Activated naive CD4-positive, alpha-beta T cell treated with anti-CD3 and anti-CD28 coated beads for 36 hours (primary cell): ENCODE measurements at regions not wholly inside any gene's neighbourhood (a gene's known extent, or its start where the extent isn't known, plus 50 kb on each side); places are given as distances from the start of the nearest gene placed in this dataset.

ENCODE experiments used
- CTCF ChIA-PET: fragments of 350-600 bp; sonication (Branson Sonifier 250); formaldehyde crosslinking; loops from one replicate; lab custom pipeline; 2021; ENCODE audit warnings: antibody characterized with exemption; lab: Charles Lee
- DNase-seq: peaks from one replicate; pipeline ENCODE4 v3.0.0-alpha.2; 2020
- H3K27ac Mint-ChIP-seq: one replicate; pipeline ENCODE4 v1.8.0; 2021; ENCODE audit warnings: mild to moderate bottlenecking, mixed read lengths
- H3K27me3 Mint-ChIP-seq: one replicate; pipeline ENCODE4 v1.8.0; 2021; ENCODE audit warnings: low read depth, mixed read lengths
- H3K36me3 Mint-ChIP-seq: one replicate; pipeline ENCODE4 v1.8.0; 2021; ENCODE audit warnings: low read depth, mixed read lengths
- H3K4me1 Mint-ChIP-seq: one replicate; pipeline ENCODE4 v1.8.0; 2021; ENCODE audit warnings: low read depth, mixed read lengths
- H3K4me3 Mint-ChIP-seq: one replicate; pipeline ENCODE4 v1.8.0; 2021; ENCODE audit warnings: mild to moderate bottlenecking, moderate library complexity, mixed read lengths
- H3K9me3 Mint-ChIP-seq: one replicate; pipeline ENCODE4 v1.8.0; 2021; ENCODE audit warnings: mixed read lengths
- intact Hi-C: fragments of 100-400 bp; cut with micrococcal nuclease; formaldehyde crosslinking; loops from one replicate; pipeline ENCODE4 v1.15.1; 2023

DNA sequence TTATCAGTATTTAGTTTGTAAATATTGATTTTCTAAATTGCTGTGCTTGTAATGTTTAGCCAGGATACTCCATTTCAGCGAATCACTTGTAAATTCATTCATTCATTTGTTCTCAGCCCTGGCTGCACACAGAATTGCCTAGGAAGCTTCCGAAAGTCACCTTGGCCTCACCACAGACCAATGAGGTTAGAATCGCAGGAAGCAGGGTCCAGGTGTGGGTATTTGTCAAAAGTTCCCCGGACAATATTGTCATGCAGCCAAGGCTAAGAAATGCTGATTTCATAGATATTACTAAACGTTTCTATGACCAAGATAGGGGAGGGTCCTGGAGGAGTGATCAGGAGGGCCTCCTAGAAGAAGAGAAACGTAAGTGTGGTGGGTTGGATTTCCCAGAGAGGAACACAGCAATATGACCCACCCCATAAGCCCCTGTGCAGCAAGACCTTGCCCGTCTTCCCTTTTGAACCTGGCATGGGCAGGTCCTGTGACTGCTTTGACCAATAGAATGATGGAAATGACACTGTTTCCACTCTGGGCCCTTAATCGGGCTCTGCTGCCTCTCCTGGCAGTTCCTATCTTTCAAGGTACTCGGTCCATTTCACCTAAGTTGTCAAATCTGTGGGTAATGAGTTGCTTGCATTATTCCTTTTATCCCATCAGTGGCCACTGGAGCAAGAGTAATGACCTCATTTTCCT, 238.7 kb downstream of the FOXL1 start:
- no peak for DNase-seq
- H3K36me3 Mint-ChIP-seq, result no peaks in the 10 kb centered on the region
- no peaks in the 10 kb centered on the region for H3K4me1 Mint-ChIP-seq
- intact Hi-C loops, result no loop called here
- no peak overlapping the region for H3K4me3 Mint-ChIP-seq
- no peaks in the 10 kb centered on the region for H3K9me3 Mint-ChIP-seq
- H3K27ac Mint-ChIP-seq, result no peak overlapping the region
- CTCF ChIA-PET, result no interaction called here
- H3K27me3 Mint-ChIP-seq, result peaks cover 3% of the 10 kb centered on the region

DNA sequence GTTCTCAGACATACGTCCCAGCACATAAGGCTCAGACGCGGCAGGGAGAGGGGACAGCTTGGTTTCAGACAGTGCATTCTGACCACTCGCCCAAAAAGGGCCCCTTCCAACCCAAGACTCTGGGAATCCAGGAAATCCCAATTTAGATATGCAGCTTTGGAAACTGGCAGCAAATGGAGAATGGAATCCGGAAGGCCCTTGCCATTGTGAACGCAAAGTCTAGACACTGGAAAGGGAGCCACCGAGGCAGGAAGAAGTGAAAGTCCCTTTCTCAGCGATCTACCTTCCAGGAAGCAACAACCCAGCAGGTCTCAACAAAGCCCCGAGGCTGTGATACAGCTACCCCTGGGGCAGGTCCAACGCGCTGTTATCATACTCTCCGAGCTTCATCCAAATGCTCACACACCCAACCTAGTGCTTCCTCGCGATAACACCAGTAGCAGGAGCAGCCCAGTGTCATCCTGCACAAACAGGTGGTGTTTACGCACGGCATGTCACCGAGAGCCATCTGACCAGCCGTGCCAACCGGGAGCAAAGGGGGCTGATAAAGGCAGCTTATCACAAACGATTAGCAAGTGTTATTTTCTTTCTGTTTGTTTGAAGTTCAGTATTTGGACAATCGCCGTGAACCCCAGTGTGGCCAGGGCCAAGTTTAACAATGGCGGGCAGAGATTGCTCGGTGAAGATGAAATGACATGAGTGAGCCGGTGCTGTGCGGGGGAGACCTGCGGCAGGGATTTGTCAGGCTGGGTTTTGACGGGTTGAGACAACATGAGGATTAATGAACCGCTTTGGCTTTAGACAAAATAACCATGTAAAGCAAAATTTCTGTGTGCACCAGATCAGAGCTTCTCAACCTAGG, 240.6 kb downstream of the FOXL1 start:
- no peak overlapping the region for H3K27ac Mint-ChIP-seq
- no peak for DNase-seq
- no peaks in the 10 kb centered on the region for H3K9me3 Mint-ChIP-seq
- peaks cover 14% of the 10 kb centered on the region for H3K27me3 Mint-ChIP-seq
- no peak overlapping the region for H3K4me3 Mint-ChIP-seq
- CTCF ChIA-PET, result no interaction called here
- H3K4me1 Mint-ChIP-seq, result no peaks in the 10 kb centered on the region
- no peaks in the 10 kb centered on the region for H3K36me3 Mint-ChIP-seq
- intact Hi-C loops, result no loop called here

DNA sequence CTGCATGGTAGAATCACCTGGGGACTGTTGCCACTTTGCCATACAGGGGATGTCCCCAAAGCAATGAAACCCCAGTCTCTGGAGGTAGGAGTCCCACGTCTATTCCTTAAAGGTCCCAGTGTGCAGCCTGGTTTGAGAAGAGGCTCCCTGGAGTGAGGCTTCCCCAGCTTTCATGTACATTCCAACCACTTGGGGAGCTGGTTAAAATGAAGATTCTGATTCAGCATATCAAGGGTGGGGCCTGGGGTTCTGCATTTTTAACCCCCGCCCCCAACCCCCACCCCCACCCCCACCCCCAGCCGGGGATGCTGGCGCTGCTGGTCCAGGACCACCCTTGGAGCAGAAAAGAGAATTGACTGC, 241.2 kb downstream of the FOXL1 start:
- H3K27ac Mint-ChIP-seq, result no peak overlapping the region
- H3K4me1 Mint-ChIP-seq, result no peaks in the 10 kb centered on the region
- no peaks in the 10 kb centered on the region for H3K36me3 Mint-ChIP-seq
- CTCF ChIA-PET, result no interaction called here
- intact Hi-C loops, result no loop called here
- no peak for DNase-seq
- peaks cover 15% of the 10 kb centered on the region for H3K27me3 Mint-ChIP-seq
- no peaks in the 10 kb centered on the region for H3K9me3 Mint-ChIP-seq
- H3K4me3 Mint-ChIP-seq, result no peak overlapping the region

DNA sequence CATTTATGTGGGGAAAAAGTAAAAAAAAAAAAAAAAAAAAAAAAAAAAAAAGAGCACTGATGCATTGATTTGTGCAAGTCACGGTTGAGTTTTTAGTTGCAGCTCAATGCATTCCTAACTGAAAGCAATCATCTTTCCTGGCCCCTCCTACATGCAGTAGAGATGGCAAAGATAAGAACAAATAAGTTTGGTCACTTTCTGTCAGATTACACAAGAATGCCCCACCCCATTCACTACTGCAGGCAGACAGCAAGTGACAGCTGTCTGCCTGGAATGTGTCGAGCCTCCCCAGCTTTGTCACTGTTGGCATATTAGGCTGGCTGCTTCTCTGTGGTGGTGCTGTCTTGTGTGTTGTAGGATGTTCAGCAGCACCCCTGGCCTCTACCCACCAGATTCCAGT, 243.5 kb downstream of the FOXL1 start:
- Mint-ChIP-seq H3K27ac (no peak overlapping the region), H3K4me3 (no peak overlapping the region), H3K27me3 (peaks cover 32% of the 10 kb centered on the region), H3K4me1 (no peaks in the 10 kb centered on the region), H3K36me3 (no peaks in the 10 kb centered on the region), H3K9me3 (no peaks in the 10 kb centered on the region)
- DNase-seq, result no peak
- CTCF ChIA-PET, result no interaction called here
- intact Hi-C loops, result no loop called here

DNA sequence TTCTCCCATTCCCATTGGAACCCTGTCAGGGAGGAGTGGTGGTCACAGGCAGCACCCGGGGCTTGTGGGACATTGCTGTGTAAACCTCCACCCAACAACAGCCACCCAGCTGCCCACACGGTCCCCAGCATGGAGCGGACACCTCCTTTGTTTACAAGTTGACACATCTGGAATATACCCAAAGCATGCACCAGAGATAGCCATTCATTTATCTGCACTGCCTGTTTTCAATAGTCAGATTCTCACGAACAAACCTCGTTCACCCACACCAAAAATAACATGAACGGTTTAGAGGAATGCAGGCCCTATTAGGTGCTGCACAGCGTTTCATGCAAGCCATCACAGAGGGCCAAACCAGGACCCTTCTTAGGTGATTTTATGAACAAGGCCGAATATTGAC, 244.8 kb downstream of the FOXL1 start:
- CTCF ChIA-PET, result no interaction called here
- Mint-ChIP-seq H3K27ac (no peak overlapping the region), H3K4me3 (no peak overlapping the region), H3K9me3 (no peaks in the 10 kb centered on the region), H3K36me3 (no peaks in the 10 kb centered on the region), H3K27me3 (peaks cover 38% of the 10 kb centered on the region), H3K4me1 (no peaks in the 10 kb centered on the region)
- intact Hi-C loops, result no loop called here
- no peak for DNase-seq

DNA sequence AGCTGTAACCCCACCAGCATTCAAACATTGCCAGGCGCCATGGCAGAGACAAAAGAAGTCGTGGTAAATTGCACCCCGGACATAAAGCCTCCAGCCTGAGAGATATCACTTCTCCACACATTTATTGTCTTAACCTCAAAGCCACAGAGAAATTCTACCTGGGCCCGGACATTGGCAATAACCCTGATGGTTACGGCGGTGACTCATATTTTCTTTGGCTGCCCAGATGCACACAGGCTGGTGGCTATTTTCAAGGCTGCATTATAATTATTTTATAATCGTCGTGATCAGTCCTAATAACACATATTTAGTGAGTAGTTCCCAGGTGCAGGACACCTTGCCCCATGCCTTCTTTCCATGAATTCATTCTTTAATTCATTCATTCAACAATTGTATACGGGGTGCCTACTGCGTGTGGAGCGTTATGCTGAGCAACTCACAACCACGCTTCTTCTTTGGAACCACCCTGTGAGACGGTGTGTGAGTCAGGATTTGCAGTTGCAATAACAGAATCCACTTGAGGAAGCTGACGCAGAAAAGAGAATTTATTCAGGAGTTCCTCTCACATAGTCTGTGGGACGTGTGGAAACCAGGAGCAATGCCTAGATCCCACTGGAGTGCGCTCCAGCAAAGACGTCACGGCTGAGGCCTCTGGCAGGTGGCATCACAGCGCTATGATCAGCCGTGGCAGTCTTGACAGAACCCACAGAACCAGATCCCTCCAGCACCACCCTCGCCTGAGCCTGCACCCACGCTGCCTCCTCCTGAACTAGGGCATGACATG, 245.7 kb downstream of the FOXL1 start:
- no peak for DNase-seq
- intact Hi-C loops, result no loop called here
- no peaks in the 10 kb centered on the region for H3K36me3 Mint-ChIP-seq
- H3K4me3 Mint-ChIP-seq, result no peak overlapping the region
- H3K27ac Mint-ChIP-seq, result no peak overlapping the region
- H3K27me3 Mint-ChIP-seq, result peaks cover 37% of the 10 kb centered on the region
- H3K9me3 Mint-ChIP-seq, result no peaks in the 10 kb centered on the region
- no peaks in the 10 kb centered on the region for H3K4me1 Mint-ChIP-seq
- CTCF ChIA-PET, result no interaction called here

DNA sequence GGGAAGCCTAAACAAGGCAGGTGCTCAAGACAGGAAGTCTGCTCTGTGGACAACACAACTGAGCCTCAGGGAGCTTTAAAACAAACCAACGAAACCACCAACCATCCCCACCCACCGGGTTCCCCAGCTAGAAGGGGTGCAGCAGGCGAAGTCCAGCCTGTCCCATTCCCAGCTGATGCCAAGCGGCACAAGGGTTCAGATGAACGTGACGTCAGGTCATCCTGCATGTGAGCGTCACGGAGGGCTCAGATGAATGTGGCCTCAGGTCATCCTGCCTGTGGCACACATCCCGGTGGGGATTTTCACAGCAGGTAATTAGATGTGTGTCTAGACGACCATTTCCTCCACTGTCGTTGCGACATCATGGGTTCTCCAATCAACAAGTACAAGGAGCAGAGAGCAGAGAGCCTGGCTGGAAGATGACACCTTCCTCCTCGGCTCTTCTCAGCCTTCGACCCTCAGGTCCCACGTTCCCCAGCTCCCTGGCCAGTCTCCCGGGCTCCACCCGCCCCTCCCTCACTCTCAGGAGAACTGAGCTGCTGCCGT, 246.5 kb downstream of the FOXL1 start:
- Mint-ChIP-seq H3K4me3 (no peak overlapping the region), H3K4me1 (no peaks in the 10 kb centered on the region), H3K36me3 (no peaks in the 10 kb centered on the region), H3K27ac (no peak overlapping the region), H3K27me3 (peaks cover 38% of the 10 kb centered on the region), H3K9me3 (no peaks in the 10 kb centered on the region)
- no peak for DNase-seq
- CTCF ChIA-PET, result no interaction called here
- intact Hi-C loops, result no loop called here

DNA sequence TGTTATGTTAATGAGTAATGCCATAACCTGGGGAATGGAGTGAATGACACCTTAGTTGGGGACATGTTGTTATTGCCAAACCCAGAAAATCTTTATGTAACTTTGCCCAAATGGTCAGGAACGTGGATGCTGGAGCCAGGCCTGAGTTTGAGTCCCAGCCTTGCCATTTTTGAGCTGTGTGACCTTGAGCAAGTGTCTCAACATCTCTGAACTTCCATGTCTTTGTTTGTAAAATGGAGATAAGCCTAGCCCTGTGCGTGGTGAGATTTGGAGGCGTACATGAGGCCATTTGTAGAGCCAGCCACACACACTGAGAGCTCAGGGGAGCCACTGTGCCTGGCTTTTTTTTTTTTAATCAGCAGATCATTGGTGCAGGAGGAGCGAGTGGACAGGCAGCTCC, 247.3 kb downstream of the FOXL1 start:
- Mint-ChIP-seq H3K27ac (no peak overlapping the region), H3K27me3 (peaks cover 38% of the 10 kb centered on the region), H3K36me3 (no peaks in the 10 kb centered on the region), H3K4me3 (no peak overlapping the region), H3K4me1 (no peaks in the 10 kb centered on the region), H3K9me3 (no peaks in the 10 kb centered on the region)
- CTCF ChIA-PET, result no interaction called here
- DNase-seq, result no peak
- intact Hi-C loops, result no loop called here

DNA sequence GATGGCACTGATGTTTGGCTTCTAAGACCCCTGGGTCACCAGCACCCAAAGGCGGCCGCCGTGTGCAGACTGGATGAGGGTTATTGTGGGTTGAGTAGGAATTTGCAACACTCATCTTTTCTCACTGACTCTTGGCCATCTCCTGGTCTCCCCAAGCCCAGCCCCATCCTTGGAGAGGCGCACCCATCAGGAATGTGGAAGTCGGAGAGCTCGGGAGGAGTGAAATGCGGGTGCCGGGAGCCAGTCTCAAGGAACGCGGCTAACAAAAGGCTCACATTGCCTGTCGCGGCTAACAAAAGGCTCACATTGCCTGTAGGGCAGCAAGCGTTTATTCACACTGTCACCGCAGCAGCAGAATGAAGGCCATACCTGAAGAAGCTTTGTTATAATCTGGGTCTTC, 248.6 kb downstream of the FOXL1 start:
- Mint-ChIP-seq H3K4me3 (no peak overlapping the region), H3K4me1 (no peaks in the 10 kb centered on the region), H3K36me3 (no peaks in the 10 kb centered on the region), H3K27ac (no peak overlapping the region), H3K9me3 (no peaks in the 10 kb centered on the region), H3K27me3 (peaks cover 38% of the 10 kb centered on the region)
- DNase-seq, result no peak
- intact Hi-C loops, result no loop called here
- CTCF ChIA-PET, result no interaction called here

DNA sequence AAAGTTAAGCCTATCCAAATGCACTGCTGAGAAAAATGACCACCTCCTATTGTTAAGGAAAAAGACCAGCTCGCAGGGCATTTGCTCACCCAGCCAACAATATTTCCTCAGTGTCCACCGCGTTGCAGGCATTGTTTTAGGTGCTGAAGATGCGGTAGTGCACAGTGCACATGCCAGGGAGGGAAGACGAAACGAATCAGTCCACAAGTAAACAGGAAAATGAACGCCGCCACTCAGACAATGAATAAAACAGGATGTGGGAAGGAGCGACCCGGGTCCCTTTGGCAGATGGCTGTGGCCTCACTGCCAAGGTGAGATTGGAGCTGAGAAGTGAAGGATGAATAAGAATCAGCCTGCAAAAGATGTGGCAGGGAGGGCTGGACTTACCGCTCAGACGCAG, 249.2 kb downstream of the FOXL1 start:
- peaks cover 34% of the 10 kb centered on the region for H3K27me3 Mint-ChIP-seq
- H3K4me1 Mint-ChIP-seq, result no peaks in the 10 kb centered on the region
- no peaks in the 10 kb centered on the region for H3K9me3 Mint-ChIP-seq
- no peak overlapping the region for H3K27ac Mint-ChIP-seq
- no peak overlapping the region for H3K4me3 Mint-ChIP-seq
- H3K36me3 Mint-ChIP-seq, result no peaks in the 10 kb centered on the region
- intact Hi-C loops, result no loop called here
- CTCF ChIA-PET, result no interaction called here
- DNase-seq, result no peak

DNA sequence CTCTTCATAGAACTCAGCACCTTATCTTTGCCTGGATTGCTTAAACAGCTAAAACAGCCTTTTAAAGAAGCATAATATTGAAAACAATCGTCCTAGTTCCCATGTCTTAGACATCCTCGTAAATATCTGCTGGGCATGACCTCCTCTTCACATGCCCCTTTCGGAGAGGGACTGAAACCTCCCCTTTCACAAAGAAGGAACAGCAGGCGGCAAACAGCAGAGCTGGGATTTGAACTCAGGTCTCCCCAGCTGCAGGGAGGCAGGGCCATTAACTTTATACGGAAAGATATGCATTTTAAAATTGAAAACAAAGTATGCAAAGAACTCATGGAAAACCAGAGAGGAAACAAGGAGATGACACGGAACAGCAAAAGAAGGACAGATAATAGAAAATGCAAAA, 249.9 kb downstream of the FOXL1 start:
- Mint-ChIP-seq H3K36me3 (no peaks in the 10 kb centered on the region), H3K27ac (no peak overlapping the region), H3K4me1 (no peaks in the 10 kb centered on the region), H3K4me3 (no peak overlapping the region), H3K9me3 (no peaks in the 10 kb centered on the region), H3K27me3 (peaks cover 31% of the 10 kb centered on the region)
- no peak for DNase-seq
- CTCF ChIA-PET, result no interaction called here
- intact Hi-C loops, result no loop called here

DNA sequence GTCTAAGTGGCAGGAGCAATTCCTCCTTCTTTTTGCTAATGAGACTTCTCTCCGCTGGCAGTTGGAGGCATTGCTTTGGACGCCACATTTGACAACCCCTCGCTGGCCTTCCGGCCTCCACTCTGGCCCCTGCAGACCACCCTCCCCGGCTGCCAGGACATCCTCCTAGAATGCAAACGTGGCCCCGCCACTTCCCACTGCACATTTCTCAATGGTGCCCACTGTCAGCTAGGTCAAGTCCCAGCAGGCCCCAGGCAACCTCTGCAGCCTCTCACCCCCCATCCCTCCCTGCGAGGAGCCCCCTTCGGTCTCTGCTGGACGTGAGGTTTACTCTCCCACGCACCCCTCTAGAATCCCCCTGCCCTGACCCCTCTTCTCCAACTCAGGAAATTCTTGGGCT, 250.3 kb downstream of the FOXL1 start:
- H3K4me3 Mint-ChIP-seq, result no peak overlapping the region
- H3K36me3 Mint-ChIP-seq, result no peaks in the 10 kb centered on the region
- peaks cover 28% of the 10 kb centered on the region for H3K27me3 Mint-ChIP-seq
- CTCF ChIA-PET, result no interaction called here
- no peak overlapping the region for H3K27ac Mint-ChIP-seq
- H3K9me3 Mint-ChIP-seq, result no peaks in the 10 kb centered on the region
- DNase-seq, result no peak
- intact Hi-C loops, result no loop called here
- no peaks in the 10 kb centered on the region for H3K4me1 Mint-ChIP-seq
